Ascending aorta (tissue), 2 donors: ENCODE measurements at regions not wholly inside any gene's neighbourhood (a gene's known extent, or its start where the extent isn't known, plus 50 kb on each side); places are given as distances from the start of the nearest gene placed in this dataset.

Experiments used
- DNase-seq, 2 donors: peaks; one replicate each; pipeline ENCODE4 v3.0.0-alpha.2; 2019; ENCODE audit warnings: low spot score in 2 of 2
- H3K27ac ChIP-seq, 2 donors: fragments of 200-600 bp; sonication (generic); one replicate each; pipeline ENCODE4 v1.5.1; 2016 to 2017; ENCODE audit warnings: mild to moderate bottlenecking in 1 of 2
- H3K27me3 ChIP-seq: fragments of 200-600 bp; sonication (generic); one replicate; pipeline ENCODE4 v1.5.1; 2017
- H3K36me3 ChIP-seq, 2 donors: fragments of 200-600 bp; sonication (generic); one replicate each; pipeline ENCODE4 v1.5.1; 2016
- H3K4me1 ChIP-seq, 2 donors: fragments of 200-600 bp; sonication (generic); one replicate each; pipeline ENCODE4 v1.5.1; 2016 to 2017; ENCODE audit warnings: mild to moderate bottlenecking in 1 of 2
- H3K4me3 ChIP-seq, 2 donors: fragments of 200-600 bp; sonication (generic); one replicate each; pipeline ENCODE4 v1.5.1; 2016 to 2017; ENCODE audit warnings: mild to moderate bottlenecking in 1 of 2
- H3K9me3 ChIP-seq, 2 donors: fragments of 200-600 bp; sonication (generic); one replicate each; pipeline ENCODE4 v1.5.1; 2016
- CTCF ChIP-seq, 3 experiments: fragments of 200-600 bp in 2 of 3; fragments of 450-650 bp in 1 of 3; sonication (generic) in 2 of 3; IDR thresholded peaks; one replicate each; pipeline ENCODE4 v1.5.1; 2016 to 2019; ENCODE audit warnings: antibody characterized with exemption in 3 of 3, mild to moderate bottlenecking in 1 of 3, moderate library complexity in 1 of 3
- intact Hi-C: fragments of 100-400 bp; cut with DNase I; formaldehyde crosslinking; loops from one replicate; pipeline ENCODE4 v1.15.1; 2023

GRCh38 chr5:37938076-37938852 is 98.4 kb upstream of the GDNF start:
- intact Hi-C loops: no loop called here
- H3K9me3 ChIP-seq: peaks cover 0 to 4% of the 10 kb centered on the region in 2 donors
- no peak for DNase-seq

GRCh38 chr5:37936091-37936490 is 96.2 kb upstream of the GDNF start:
- intact Hi-C loops: no loop called here
- Histone ChIP-seq H3K9me3 (peaks cover 0 to 4% of the 10 kb centered on the region in 2 donors), H3K36me3 (no peaks in the 10 kb centered on the region), H3K27ac (no peak overlapping the region), H3K4me1 (no peaks in the 10 kb centered on the region), H3K4me3 (no peak overlapping the region), H3K27me3 (no peaks in the 10 kb centered on the region)
- no peak for DNase-seq
- TF ChIP-seq CTCF (IDR thresholded peaks at IDR 0.05): no peak

More at GRCh38 chr5:37938076-37938852, 98.4 kb upstream of the GDNF start:
- H3K27me3 ChIP-seq: no peaks in the 10 kb centered on the region
- H3K27ac ChIP-seq: no peak overlapping the region
- no peaks in the 10 kb centered on the region for H3K4me1 ChIP-seq
- no peak overlapping the region for H3K4me3 ChIP-seq
- no peak for TF ChIP-seq CTCF (IDR thresholded peaks at IDR 0.05)
- no peaks in the 10 kb centered on the region for H3K36me3 ChIP-seq

- Histone ChIP-seq H3K27me3 (no peaks in the 10 kb centered on the region), H3K4me1 (no peaks in the 10 kb centered on the region), H3K9me3 (peaks cover 0 to 4% of the 10 kb centered on the region in 2 donors), H3K27ac (no peak overlapping the region), H3K36me3 (no peaks in the 10 kb centered on the region), H3K4me3 (no peak overlapping the region)
- TF ChIP-seq CTCF (IDR thresholded peaks at IDR 0.05): no peak
- intact Hi-C loops: no loop called here
- no peak for DNase-seq
Observed at GRCh38 chr5:37933576-37933975, 93.7 kb upstream of the GDNF start.

GRCh38 chr5:37932450-37932849 is 92.6 kb upstream of the GDNF start:
- no peaks in the 10 kb centered on the region for H3K36me3 ChIP-seq
- peaks cover 0 to 4% of the 10 kb centered on the region in 2 donors for H3K9me3 ChIP-seq
- no peaks in the 10 kb centered on the region for H3K4me1 ChIP-seq
- intact Hi-C loops: no loop called here
- no peaks in the 10 kb centered on the region for H3K27me3 ChIP-seq
- no peak overlapping the region for H3K27ac ChIP-seq
- H3K4me3 ChIP-seq: no peak overlapping the region
- no peak for TF ChIP-seq CTCF (IDR thresholded peaks at IDR 0.05)
- no peak for DNase-seq

- no peak for DNase-seq
- no peak overlapping the region for H3K27ac ChIP-seq
- no peaks in the 10 kb centered on the region for H3K9me3 ChIP-seq
- no peaks in the 10 kb centered on the region for H3K4me1 ChIP-seq
- H3K4me3 ChIP-seq: no peak overlapping the region
- H3K27me3 ChIP-seq: no peaks in the 10 kb centered on the region
- no peaks in the 10 kb centered on the region for H3K36me3 ChIP-seq
- no peak for TF ChIP-seq CTCF (IDR thresholded peaks at IDR 0.05)
- intact Hi-C loops: no loop called here
Observed at GRCh38 chr5:37931541-37931940, 91.7 kb upstream of the GDNF start.
